Activated CD4-positive, alpha-beta T cell treated with anti-CD3 and anti-CD28 coated beads for 4 hours (primary cell): ENCODE measurements at regions not wholly inside any gene's neighbourhood (a gene's known extent, or its start where the extent isn't known, plus 50 kb on each side); places are given as distances from the start of the nearest gene placed in this dataset.

Experiments used
- DNase-seq, 2 donors: peaks; one replicate each; pipeline ENCODE4 v3.0.0-alpha.2; 2020

GRCh38 chr22:48564995-48565394 is 1262.7 kb downstream of the BRD1 start:
- no peak for DNase-seq

- DNase-seq = no peak
These were observed 1263.7 kb downstream of the BRD1 start for GRCh38 chr22:48563966-48564330.

- no peak for DNase-seq
These were observed 1264.3 kb downstream of the BRD1 start for GRCh38 chr22:48563118-48563965.

GRCh38 chr22:48561676-48562075 is 1266.0 kb downstream of the BRD1 start:
- DNase-seq = no peak

- DNase-seq = no peak
These were observed 1266.8 kb downstream of the BRD1 start for GRCh38 chr22:48560836-48561235.

GRCh38 chr22:48560389-48560751 is 1267.3 kb downstream of the BRD1 start:
- DNase-seq = no peak

- DNase-seq = no peak
These were observed 1267.9 kb downstream of the BRD1 start for GRCh38 chr22:48559647-48560388.

GRCh38 chr22:48558606-48559402 is 1268.9 kb downstream of the BRD1 start:
- DNase-seq = no peak

GRCh38 chr22:48558016-48558415 is 1269.7 kb downstream of the BRD1 start:
- DNase-seq = no peak

- no peak for DNase-seq
These were observed 1270.2 kb downstream of the BRD1 start for GRCh38 chr22:48557473-48557872.

GRCh38 chr22:48556751-48557150 is 1270.9 kb downstream of the BRD1 start:
- no peak for DNase-seq

GRCh38 chr22:48556222-48556621 is 1271.5 kb downstream of the BRD1 start:
- DNase-seq = no peak

- no peak for DNase-seq
These were observed 1272.1 kb downstream of the BRD1 start for GRCh38 chr22:48555606-48556005.

GRCh38 chr22:48554893-48555572 is 1272.6 kb downstream of the BRD1 start:
- DNase-seq = no peak

- DNase-seq = no peak
These were observed 1273.9 kb downstream of the BRD1 start for GRCh38 chr22:48553694-48554308.

- DNase-seq = no peak
These were observed 1274.6 kb downstream of the BRD1 start for GRCh38 chr22:48553119-48553518.

- no peak for DNase-seq
These were observed 1275.9 kb downstream of the BRD1 start for GRCh38 chr22:48551716-48552268.

GRCh38 chr22:48551061-48551460 is 1276.6 kb downstream of the BRD1 start:
- DNase-seq = no peak

GRCh38 chr22:48548391-48548790 is 1279.3 kb downstream of the BRD1 start:
- no peak for DNase-seq

GRCh38 chr22:48547971-48548370 is 1279.7 kb downstream of the BRD1 start:
- DNase-seq = no peak

GRCh38 chr22:48546653-48547424 is 1280.8 kb downstream of the BRD1 start:
- no peak for DNase-seq
